Nephron progenitor cell (in vitro differentiated cells): ENCODE measurements at regions not wholly inside any gene's neighbourhood (a gene's known extent, or its start where the extent isn't known, plus 50 kb on each side); places are given as distances from the start of the nearest gene placed in this dataset.
"Not testable (repeated sequence)": the region's sequence is repeated elsewhere in the genome, so short reads cannot be mapped to it uniquely, and the experiment has no call there.

Experiments
- DNase-seq: peaks from one replicate; pipeline ENCODE4 v3.0.0; 2021
- H3K27ac Mint-ChIP-seq: 2 replicates; pipeline ENCODE4 v1.8.0; 2021; ENCODE audit warnings: mild to moderate bottlenecking, moderate library complexity, mixed read lengths
- H3K27me3 Mint-ChIP-seq: 2 replicates; pipeline ENCODE4 v1.8.0; 2021; ENCODE audit warnings: mild to moderate bottlenecking, low read depth, mixed read lengths; ENCODE audit not compliant: poor library complexity
- H3K36me3 Mint-ChIP-seq: 2 replicates; pipeline ENCODE4 v1.8.0; 2021; ENCODE audit warnings: low read depth, mixed read lengths
- H3K4me1 Mint-ChIP-seq: 2 replicates; pipeline ENCODE4 v1.8.0; 2021; ENCODE audit warnings: mixed read lengths
- H3K4me3 Mint-ChIP-seq: 2 replicates; pipeline ENCODE4 v1.8.0; 2021; ENCODE audit warnings: mild to moderate bottlenecking, moderate library complexity, mixed read lengths
- H3K9me3 Mint-ChIP-seq: 2 replicates; pipeline ENCODE4 v1.8.0; 2021; ENCODE audit warnings: mild to moderate bottlenecking, moderate library complexity, mixed read lengths

DNA sequence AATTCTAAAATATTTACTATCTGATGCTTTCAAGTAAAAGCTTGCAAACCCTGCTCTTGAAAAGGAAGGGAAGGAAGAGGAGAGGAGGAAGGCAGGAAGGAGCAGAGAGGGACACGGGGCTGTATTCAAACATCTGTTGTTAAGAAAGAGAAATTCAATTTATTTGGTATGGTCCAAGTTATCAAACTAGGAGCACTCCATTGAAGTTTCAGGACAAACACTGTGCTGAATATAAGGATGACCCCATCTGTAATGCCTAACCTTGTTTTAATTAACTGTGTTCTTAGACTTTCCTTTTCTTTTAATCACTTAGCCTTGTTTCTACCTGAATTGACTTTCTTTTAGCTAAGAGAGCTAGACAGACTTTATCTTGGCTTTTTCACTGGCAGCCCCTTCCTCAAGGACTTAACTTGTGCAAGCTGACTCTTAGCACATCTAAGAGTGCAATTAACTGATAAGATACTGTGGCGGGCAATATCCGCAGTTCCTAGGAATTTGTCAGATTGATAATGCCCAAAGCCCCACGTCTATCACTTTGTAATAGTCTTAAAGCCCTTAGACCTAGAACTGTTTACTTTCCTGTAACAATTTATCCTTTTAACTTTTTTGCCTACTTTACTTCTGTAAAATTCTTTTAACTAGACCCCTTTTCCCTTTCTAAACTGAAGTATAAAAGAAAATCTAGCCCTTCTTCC lies 123.2 kb upstream of the KRTAP5-11 start:
- Mint-ChIP-seq H3K9me3 (peaks cover 15% of the 10 kb centered on the region), H3K4me1 (peaks cover 45% of the 10 kb centered on the region), H3K27ac (peak overlapping the region; percentile 94)
- not testable (repeated sequence) for DNase-seq, H3K36me3 Mint-ChIP-seq, H3K27me3 Mint-ChIP-seq, H3K4me3 Mint-ChIP-seq

DNA sequence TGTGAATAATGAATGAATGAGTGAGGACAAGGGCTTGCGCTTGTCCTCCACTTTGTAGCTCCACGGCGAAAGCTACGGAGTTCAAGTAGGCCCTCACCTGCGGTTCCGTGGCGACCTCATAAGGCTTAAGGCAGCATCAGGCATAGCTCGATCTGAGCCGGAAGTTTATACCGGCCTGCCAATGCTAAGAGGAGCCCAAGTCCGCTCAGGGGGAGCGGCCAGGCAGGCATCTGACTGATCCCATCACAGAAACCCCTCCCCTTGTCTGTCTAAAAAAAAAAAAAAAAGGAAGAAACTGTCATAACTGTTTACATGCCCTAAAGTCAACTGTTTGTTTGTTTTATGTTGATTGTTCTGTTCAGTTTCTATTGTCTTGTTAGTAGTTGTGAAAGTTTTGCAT lies 124.4 kb upstream of the KRTAP5-11 start:
- H3K27ac Mint-ChIP-seq: peak overlapping the region; percentile 88
- H3K36me3 Mint-ChIP-seq, H3K9me3 Mint-ChIP-seq, H3K27me3 Mint-ChIP-seq, DNase-seq, H3K4me3 Mint-ChIP-seq: not testable (repeated sequence)
- H3K4me1 Mint-ChIP-seq: peaks cover 45% of the 10 kb centered on the region

- DNase-seq: peak; percentile 2
- not testable (repeated sequence) for H3K9me3 Mint-ChIP-seq, H3K27ac Mint-ChIP-seq, H3K4me3 Mint-ChIP-seq, H3K36me3 Mint-ChIP-seq, H3K27me3 Mint-ChIP-seq
- peaks cover 41% of the 10 kb centered on the region for H3K4me1 Mint-ChIP-seq
Measured at GRCh38 chr11:71709541-71709940, 123.5 kb upstream of the DEFB108B start.

- H3K4me1 Mint-ChIP-seq: peaks cover 38% of the 10 kb centered on the region
Measured at GRCh38 chr11:71710171-71710671, 122.8 kb upstream of the DEFB108B start.

GRCh38 chr11:71710701-71711385 lies 122.2 kb upstream of the DEFB108B start:
- H3K4me1 Mint-ChIP-seq: peaks cover 34% of the 10 kb centered on the region
- H3K27ac Mint-ChIP-seq, H3K36me3 Mint-ChIP-seq, H3K9me3 Mint-ChIP-seq, H3K4me3 Mint-ChIP-seq, H3K27me3 Mint-ChIP-seq, DNase-seq: not testable (repeated sequence)

More at GRCh38 chr11:71710171-71710671, 122.8 kb upstream of the DEFB108B start:
- H3K27ac Mint-ChIP-seq, H3K4me3 Mint-ChIP-seq, H3K27me3 Mint-ChIP-seq, H3K9me3 Mint-ChIP-seq, H3K36me3 Mint-ChIP-seq: not testable (repeated sequence)
- peak; percentile 50 for DNase-seq

- not testable (repeated sequence) for H3K36me3 Mint-ChIP-seq, H3K27me3 Mint-ChIP-seq, DNase-seq, H3K4me3 Mint-ChIP-seq, H3K27ac Mint-ChIP-seq, H3K9me3 Mint-ChIP-seq
- H3K4me1 Mint-ChIP-seq: peaks cover 19% of the 10 kb centered on the region
Measured at GRCh38 chr11:71712350-71712749, 120.7 kb upstream of the DEFB108B start.

DNA sequence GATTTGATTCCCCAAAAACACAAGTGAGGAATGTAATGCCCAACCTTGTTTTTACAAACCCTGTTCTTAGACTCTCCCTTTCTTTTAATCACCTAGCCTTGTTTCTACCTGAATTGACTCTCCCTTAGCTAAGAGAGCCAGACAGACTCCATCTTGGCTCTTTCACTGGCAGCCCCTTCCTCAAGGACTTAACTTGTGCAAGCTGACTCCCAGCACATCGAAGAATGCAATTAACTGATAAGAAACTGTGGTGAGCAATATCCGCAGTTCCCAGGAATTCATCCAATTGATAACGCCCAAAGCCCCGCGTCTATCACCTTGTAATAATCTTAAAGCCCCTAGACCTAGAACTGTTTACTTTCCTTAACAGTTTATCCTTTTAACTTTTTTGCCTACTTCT lies 120.2 kb upstream of the DEFB108B start:
- not testable (repeated sequence) for H3K36me3 Mint-ChIP-seq, H3K27me3 Mint-ChIP-seq, DNase-seq, H3K27ac Mint-ChIP-seq, H3K4me3 Mint-ChIP-seq, H3K9me3 Mint-ChIP-seq
- peaks cover 14% of the 10 kb centered on the region for H3K4me1 Mint-ChIP-seq

- H3K4me3 Mint-ChIP-seq, H3K27ac Mint-ChIP-seq, H3K27me3 Mint-ChIP-seq, H3K36me3 Mint-ChIP-seq, H3K4me1 Mint-ChIP-seq, DNase-seq, H3K9me3 Mint-ChIP-seq: not testable (repeated sequence)
Measured at GRCh38 chr11:71714510-71714909, 118.5 kb upstream of the DEFB108B start.

DNA sequence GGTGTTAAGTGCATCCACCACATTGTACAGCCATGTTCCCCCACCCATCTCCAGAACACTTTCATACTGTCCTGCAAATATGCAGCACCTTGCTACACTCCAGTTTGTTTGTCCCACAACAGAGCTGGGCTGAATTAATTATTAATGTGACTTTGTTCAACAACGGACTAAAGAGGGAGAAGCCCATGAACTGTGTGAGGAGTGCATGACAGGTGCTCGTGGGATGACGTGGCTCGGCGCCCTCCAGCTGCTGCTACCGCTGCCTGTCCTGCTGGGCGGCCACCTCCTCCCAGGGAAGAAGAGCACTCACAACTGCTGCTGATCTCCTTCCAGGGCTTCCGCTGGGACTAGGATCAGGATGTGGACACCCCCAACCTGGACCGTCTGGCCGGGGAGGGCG lies 111.2 kb upstream of the DEFB108B start:
- DNase-seq, H3K36me3 Mint-ChIP-seq, H3K27me3 Mint-ChIP-seq, H3K4me3 Mint-ChIP-seq, H3K27ac Mint-ChIP-seq, H3K4me1 Mint-ChIP-seq, H3K9me3 Mint-ChIP-seq: not testable (repeated sequence)

- peaks cover 11% of the 10 kb centered on the region for H3K9me3 Mint-ChIP-seq
- H3K27me3 Mint-ChIP-seq, H3K27ac Mint-ChIP-seq, H3K4me1 Mint-ChIP-seq, DNase-seq, H3K36me3 Mint-ChIP-seq, H3K4me3 Mint-ChIP-seq: not testable (repeated sequence)
Measured at GRCh38 chr11:71723991-71724390, 109.0 kb upstream of the DEFB108B start.

DNA sequence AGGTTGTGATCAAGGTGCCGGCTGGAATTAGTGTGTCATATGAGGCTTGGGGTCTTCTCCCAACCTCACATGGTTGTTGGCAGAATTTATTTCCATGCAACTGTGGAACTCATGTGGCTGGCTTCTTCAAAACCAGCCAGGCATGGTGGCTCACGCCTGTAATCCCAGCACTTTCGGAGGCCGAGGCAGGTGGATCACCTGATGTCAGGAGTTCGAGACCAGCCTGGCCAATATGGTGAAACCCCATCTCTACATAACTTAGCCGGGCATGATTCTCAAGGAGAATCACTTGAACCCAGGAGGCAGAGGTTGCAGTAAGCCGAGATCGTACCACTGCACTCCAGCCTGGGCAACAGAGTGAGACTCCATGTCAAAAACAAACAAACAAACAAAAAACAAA lies 102.3 kb upstream of the DEFB108B start:
- H3K4me3 Mint-ChIP-seq, H3K9me3 Mint-ChIP-seq, H3K27ac Mint-ChIP-seq, H3K36me3 Mint-ChIP-seq, DNase-seq, H3K4me1 Mint-ChIP-seq, H3K27me3 Mint-ChIP-seq: not testable (repeated sequence)
